Muscle of leg (tissue), 3 donors: ENCODE measurements at regions not wholly inside any gene's neighbourhood (a gene's known extent, or its start where the extent isn't known, plus 50 kb on each side); places are given as distances from the start of the nearest gene placed in this dataset.
A peak's percentile ranks its signal among the peaks of the same experiment; 100 is the strongest.

Experiments used
- DNase-seq: peaks from one replicate; pipeline ENCODE4 v3.0.0; 2013
- H3K27ac ChIP-seq: one replicate; pipeline ENCODE4 v1.5.1; 2013; ENCODE audit warnings: mild to moderate bottlenecking, low read length, control low read depth
- H3K27me3 ChIP-seq: one replicate; pipeline ENCODE4 v1.6.1; 2013; ENCODE audit warnings: low read length; ENCODE audit not compliant: control insufficient read depth, insufficient read depth
- H3K36me3 ChIP-seq: one replicate; pipeline ENCODE4 v1.6.1; 2013; ENCODE audit warnings: low read length; ENCODE audit not compliant: control insufficient read depth, insufficient read depth
- H3K4me1 ChIP-seq: one replicate; pipeline ENCODE4 v1.6.1; 2013; ENCODE audit warnings: low read length; ENCODE audit not compliant: control insufficient read depth, insufficient read depth
- H3K4me3 ChIP-seq: one replicate; pipeline ENCODE4 v1.5.1; 2013; ENCODE audit warnings: low read length, control low read depth
- H3K9me3 ChIP-seq: replicated peaks from 2 replicates; pipeline ENCODE4 v1.6.1; 2013; ENCODE audit warnings: low read depth, low read length; ENCODE audit not compliant: control insufficient read depth
- WGBS: methylation state at CpG from one replicate; pipeline ENCODE4 v1.1.5; 2013; ENCODE audit warnings: missing lambda C conversion rate; ENCODE audit not compliant: insufficient coverage; 5-methylcytosine and 5-hydroxymethylcytosine counted together

GRCh38 chr3:164687211-164687610, 391.1 kb downstream of the SI start:
- no peak overlapping the region for H3K4me3 ChIP-seq
- H3K27me3 ChIP-seq: no peaks in the 10 kb centered on the region
- no peak overlapping the region for H3K27ac ChIP-seq
- H3K9me3 ChIP-seq: no peaks in the 10 kb centered on the region
- WGBS: no CpG with 5 or more reads among the region's 3 CpGs
- H3K4me1 ChIP-seq: no peaks in the 10 kb centered on the region
- no peaks in the 10 kb centered on the region for H3K36me3 ChIP-seq
- DNase-seq: no peak

DNA sequence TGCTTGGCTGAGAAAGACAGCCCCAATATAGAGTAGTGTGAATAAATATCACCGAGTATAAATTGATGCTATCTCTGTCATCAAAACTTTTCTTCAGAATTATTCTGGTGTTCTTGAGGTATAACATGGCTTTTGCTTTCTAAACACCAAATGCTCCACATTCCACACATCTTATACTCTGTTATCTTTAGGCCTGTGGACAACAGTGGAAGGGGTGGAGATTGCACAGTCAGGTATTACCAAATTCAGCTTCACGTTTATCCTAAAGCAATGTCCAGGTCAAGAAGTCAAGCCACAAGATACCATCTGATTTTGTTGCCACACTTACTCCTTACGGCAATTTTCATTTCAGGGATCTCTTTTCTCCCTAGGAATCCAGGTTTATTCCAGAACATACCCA, 394.8 kb downstream of the SI start:
- DNase-seq: no peak
- H3K9me3 ChIP-seq: no peaks in the 10 kb centered on the region
- H3K4me1 ChIP-seq: no peaks in the 10 kb centered on the region
- H3K36me3 ChIP-seq: no peaks in the 10 kb centered on the region
- H3K4me3 ChIP-seq: no peak overlapping the region
- H3K27ac ChIP-seq: no peak overlapping the region
- WGBS: no CpG with 5 or more reads among the region's 3 CpGs
- no peaks in the 10 kb centered on the region for H3K27me3 ChIP-seq

DNA sequence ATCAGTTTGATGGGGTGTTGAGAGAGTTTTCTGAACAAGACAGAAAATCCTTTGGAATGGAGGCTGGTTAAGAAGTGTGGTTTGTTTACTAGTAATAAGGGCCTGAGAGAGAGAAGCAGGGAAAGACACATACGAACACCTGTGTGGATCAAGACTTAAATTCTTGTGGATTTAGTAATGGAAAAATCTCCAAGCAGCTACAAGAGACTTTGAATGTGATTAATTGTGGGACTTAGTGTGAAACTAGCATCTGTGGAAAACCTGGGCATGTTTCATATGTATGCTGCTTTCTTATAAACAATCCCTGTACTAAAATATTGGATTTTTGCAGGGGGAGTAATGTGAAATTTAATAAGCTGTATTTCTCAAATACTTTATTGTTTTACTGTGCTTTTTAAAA, 399.1 kb downstream of the SI start:
- Histone ChIP-seq H3K4me1 (no peaks in the 10 kb centered on the region), H3K4me3 (no peak overlapping the region), H3K9me3 (no peaks in the 10 kb centered on the region), H3K36me3 (no peaks in the 10 kb centered on the region), H3K27me3 (no peaks in the 10 kb centered on the region), H3K27ac (no peak overlapping the region)
- no CpG with 5 or more reads among the region's 1 CpG for WGBS
- no peak for DNase-seq

- Histone ChIP-seq H3K27me3 (no peaks in the 10 kb centered on the region), H3K27ac (no peak overlapping the region), H3K36me3 (no peaks in the 10 kb centered on the region), H3K4me3 (no peak overlapping the region), H3K9me3 (no peaks in the 10 kb centered on the region), H3K4me1 (no peaks in the 10 kb centered on the region)
- DNase-seq: no peak
- WGBS: no CpG with 5 or more reads among the region's 4 CpGs
Observed at GRCh38 chr3:164677317-164677716, 401.0 kb downstream of the SI start.

DNA sequence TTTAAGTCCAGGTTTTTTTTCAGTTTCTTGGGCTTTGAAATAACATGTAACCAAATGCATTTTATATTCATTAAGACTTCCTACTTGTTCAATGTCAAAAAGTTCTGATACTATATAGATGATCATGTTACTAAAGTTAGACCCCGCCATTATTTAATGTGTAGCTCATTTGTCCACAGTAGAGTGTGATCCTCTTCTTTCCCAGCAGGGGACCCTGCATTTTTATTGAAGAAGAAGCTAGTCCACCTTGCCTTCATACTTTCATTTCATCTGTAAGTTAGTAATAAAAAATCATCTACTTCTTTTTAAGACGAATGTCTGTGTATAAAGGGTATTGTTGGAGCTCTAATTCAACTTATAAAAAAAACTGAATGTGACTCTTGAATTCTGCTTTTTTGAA, 404.6 kb downstream of the SI start:
- no peaks in the 10 kb centered on the region for H3K27me3 ChIP-seq
- no peaks in the 10 kb centered on the region for H3K4me1 ChIP-seq
- DNase-seq: no peak
- H3K36me3 ChIP-seq: no peaks in the 10 kb centered on the region
- no CpG with 5 or more reads among the region's 2 CpGs for WGBS
- no peak overlapping the region for H3K27ac ChIP-seq
- no peak overlapping the region for H3K4me3 ChIP-seq
- no peaks in the 10 kb centered on the region for H3K9me3 ChIP-seq

GRCh38 chr3:164658125-164658524, 420.2 kb downstream of the SI start:
- no peaks in the 10 kb centered on the region for H3K27me3 ChIP-seq
- H3K4me1 ChIP-seq: no peaks in the 10 kb centered on the region
- H3K9me3 ChIP-seq: no peaks in the 10 kb centered on the region
- 80% methylated on average over 1 of the region's 1 CpG for WGBS
- H3K36me3 ChIP-seq: no peaks in the 10 kb centered on the region
- no peak overlapping the region for H3K4me3 ChIP-seq
- peak; percentile 4 for DNase-seq
- no peak overlapping the region for H3K27ac ChIP-seq

GRCh38 chr3:164657631-164658030, 420.7 kb downstream of the SI start:
- Histone ChIP-seq H3K4me1 (no peaks in the 10 kb centered on the region), H3K27ac (no peak overlapping the region), H3K4me3 (no peak overlapping the region), H3K27me3 (no peaks in the 10 kb centered on the region), H3K36me3 (no peaks in the 10 kb centered on the region), H3K9me3 (no peaks in the 10 kb centered on the region)
- no CpG with 5 or more reads among the region's 3 CpGs for WGBS
- DNase-seq: peak; percentile 27

DNA sequence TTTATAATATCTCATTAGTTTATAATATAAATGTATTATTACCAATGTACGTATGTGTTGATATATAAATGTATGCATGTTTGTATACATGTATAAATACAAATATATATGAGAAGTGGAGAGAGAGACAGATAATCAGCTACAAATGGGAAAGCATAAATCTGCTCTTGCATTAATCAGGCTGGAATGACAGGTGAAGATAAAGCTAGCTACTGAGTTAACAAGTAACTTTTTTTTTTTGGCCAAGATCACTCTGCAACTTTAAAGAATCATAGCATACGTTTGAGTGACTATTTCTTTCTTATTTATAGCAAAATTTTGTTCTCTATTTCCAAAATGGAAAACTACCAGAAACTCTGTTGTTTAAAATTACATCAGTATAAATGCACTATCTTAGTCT, 422.8 kb downstream of the SI start:
- WGBS: no CpG with 5 or more reads among the region's 2 CpGs
- H3K9me3 ChIP-seq: peaks cover 4% of the 10 kb centered on the region
- no peaks in the 10 kb centered on the region for H3K4me1 ChIP-seq
- H3K27me3 ChIP-seq: no peaks in the 10 kb centered on the region
- H3K27ac ChIP-seq: no peak overlapping the region
- DNase-seq: no peak
- no peak overlapping the region for H3K4me3 ChIP-seq
- no peaks in the 10 kb centered on the region for H3K36me3 ChIP-seq

DNA sequence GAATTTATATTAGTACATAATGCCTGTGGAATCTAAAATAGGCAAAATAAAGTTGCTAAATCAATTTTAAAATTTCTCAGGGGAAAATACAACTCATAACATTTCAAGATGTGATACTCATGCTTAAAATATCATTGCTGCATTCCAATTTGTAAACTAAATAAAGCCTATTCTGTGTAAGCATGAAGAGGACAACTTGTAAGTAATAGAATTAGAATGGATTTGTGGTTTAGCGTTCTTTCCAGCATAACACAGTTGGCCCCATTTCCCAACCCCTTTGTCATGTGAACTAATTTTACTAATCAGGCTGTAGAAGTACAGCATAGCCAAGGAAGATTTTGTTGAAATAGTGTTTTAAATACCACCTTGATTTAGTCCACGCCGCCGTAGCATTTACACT, 437.2 kb downstream of the SI start:
- Histone ChIP-seq H3K27ac (no peak overlapping the region), H3K9me3 (no peaks in the 10 kb centered on the region), H3K4me3 (no peak overlapping the region), H3K4me1 (no peaks in the 10 kb centered on the region), H3K36me3 (no peaks in the 10 kb centered on the region), H3K27me3 (no peaks in the 10 kb centered on the region)
- peak; percentile 70 for DNase-seq
- WGBS: no CpG with 5 or more reads among the region's 4 CpGs

DNA sequence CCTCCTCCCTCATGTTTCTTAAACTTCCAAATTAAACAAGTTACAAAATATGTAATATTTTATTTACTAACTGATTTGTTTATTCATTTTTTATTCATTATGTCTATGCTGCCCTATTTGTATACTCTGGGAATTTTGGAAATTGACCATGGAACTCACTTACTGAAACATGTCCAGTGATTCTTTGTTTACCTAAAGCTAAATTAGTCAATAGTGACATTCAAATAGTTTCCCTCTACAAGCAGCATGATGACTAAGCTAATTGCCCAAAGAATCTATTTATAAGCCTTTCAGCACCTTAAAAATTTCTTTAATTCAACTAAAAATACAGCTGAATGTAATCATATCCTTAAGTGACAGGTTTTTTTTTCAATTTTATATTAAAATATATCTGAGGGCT, 437.7 kb downstream of the SI start:
- H3K27ac ChIP-seq: no peak overlapping the region
- peak; percentile 21 for DNase-seq
- H3K4me1 ChIP-seq: no peaks in the 10 kb centered on the region
- no peaks in the 10 kb centered on the region for H3K36me3 ChIP-seq
- no peaks in the 10 kb centered on the region for H3K9me3 ChIP-seq
- no peaks in the 10 kb centered on the region for H3K27me3 ChIP-seq
- no peak overlapping the region for H3K4me3 ChIP-seq

- Histone ChIP-seq H3K4me1 (no peaks in the 10 kb centered on the region), H3K9me3 (no peaks in the 10 kb centered on the region), H3K4me3 (no peak overlapping the region), H3K27me3 (no peaks in the 10 kb centered on the region), H3K36me3 (no peaks in the 10 kb centered on the region), H3K27ac (no peak overlapping the region)
- no CpG with 5 or more reads among the region's 1 CpG for WGBS
- no peak for DNase-seq
Observed at GRCh38 chr3:164620956-164621355, 457.3 kb downstream of the SI start.
